Panc1 (cell line): ENCODE measurements at regions not wholly inside any gene's neighbourhood (a gene's known extent, or its start where the extent isn't known, plus 50 kb on each side); places are given as distances from the start of the nearest gene placed in this dataset.

Source experiments
- ATAC-seq: fragments of 200-7000 bp; cut with Tn5 transposase; 2 replicates; pipeline ENCODE4 v1.9.1; 2020; ENCODE audit warnings: mild to moderate bottlenecking, moderate library complexity
- BruUV-seq: library from RNA; stranded (reverse); fragments of 400-500 nt; replicated peaks from 2 replicates; lab custom pipeline; 2021; lab: Mats Ljungman, UMichigan
- CTCF ChIA-PET: fragments of 300-600 bp; sonication (Branson Sonifier 250); formaldehyde crosslinking; loops from one replicate; lab custom pipeline; 2022; ENCODE audit warnings: antibody characterized with exemption; lab: Charles Lee
- POLR2A ChIA-PET: fragments of 300-600 bp; sonication (Branson Sonifier 250); formaldehyde crosslinking; loops from one replicate; lab custom pipeline; 2022; ENCODE audit warnings: antibody characterized with exemption; lab: Charles Lee
- DNase-seq: peaks from one replicate; pipeline ENCODE4 v3.0.0-alpha.2; 2010; ENCODE audit warnings: low read depth, low spot score
- H3K27ac ChIP-seq: 2 replicates; pipeline ENCODE4 v1.5.1; 2011; ENCODE audit warnings: mild to moderate bottlenecking, low read length, inconsistent platforms
- H3K27me3 ChIP-seq: fragments of 200-500 bp; sonication (Bioruptor generic); 2 replicates; pipeline ENCODE4 v1.6.0; 2014; ENCODE audit warnings: low read length, inconsistent platforms; ENCODE audit not compliant: control insufficient read depth, insufficient read depth
- H3K36me3 ChIP-seq: fragments of 200-500 bp; sonication (Bioruptor generic); 2 replicates; pipeline ENCODE4 v1.5.1; 2014; ENCODE audit warnings: inconsistent platforms, mild to moderate bottlenecking, low read length, moderate library complexity; ENCODE audit not compliant: control insufficient read depth, insufficient read depth
- H3K4me1 ChIP-seq: 2 replicates; pipeline ENCODE4 v1.5.1; 2011; ENCODE audit warnings: inconsistent platforms, mild to moderate bottlenecking, low read length, moderate library complexity; ENCODE audit not compliant: control insufficient read depth, insufficient read depth
- H3K4me3 ChIP-seq, 2 experiments: 2 replicates each; pipeline ENCODE4 v1.5.1; 2011 to 2012; ENCODE audit warnings: low read depth in 2 of 2, low read length in 2 of 2, mild to moderate bottlenecking in 2 of 2, inconsistent platforms in 1 of 2, moderate library complexity in 1 of 2
- H3K9me3 ChIP-seq: fragments of 200-500 bp; sonication (Bioruptor generic); 2 replicates; pipeline ENCODE4 v1.5.1; 2014; ENCODE audit warnings: low read depth, mild to moderate bottlenecking, inconsistent platforms, low read length, moderate library complexity; ENCODE audit not compliant: control insufficient read depth, insufficient read depth
- CTCF ChIP-seq: fragments of 450-650 bp; IDR thresholded peaks from 2 replicates; pipeline ENCODE4 v1.5.1; 2017; ENCODE audit warnings: mild to moderate bottlenecking
- POLR2AphosphoS5 ChIP-seq: IDR thresholded peaks from 2 replicates; pipeline ENCODE4 v1.6.1; 2012; ENCODE audit warnings: mild to moderate bottlenecking, low read depth, low read length, moderate library complexity
- REST ChIP-seq, 2 experiments: IDR thresholded peaks; 2 replicates each; pipeline ENCODE4 v1.6.1; 2011 to 2012; ENCODE audit warnings: low read depth in 2 of 2, control low read depth in 1 of 2, low read length in 1 of 2, mild to moderate bottlenecking in 1 of 2, moderate library complexity in 1 of 2; ENCODE audit not compliant: insufficient read depth in 1 of 2
- SIN3A ChIP-seq: IDR thresholded peaks from 2 replicates; pipeline ENCODE4 v1.6.1; 2012; ENCODE audit warnings: low read depth, mild to moderate bottlenecking, low read length, moderate library complexity, borderline replicate concordance; ENCODE audit not compliant: insufficient read depth
- TCF7L2 ChIP-seq: IDR thresholded peaks from 2 replicates; pipeline ENCODE4 v1.6.1; 2011; ENCODE audit warnings: mild to moderate bottlenecking, low read depth, low read length, inconsistent platforms
- in situ Hi-C: cut with HindIII; loops from 2 replicates; pipeline ENCODE4 v1.10.0; 2016; ENCODE audit warnings: low sequenced_read_pairs, low pct_unique_long_range_greater_than_20kb
- intact Hi-C: fragments of 100-400 bp; cut with micrococcal nuclease; formaldehyde crosslinking; loops from one replicate; pipeline ENCODE4 v1.10.0; 2022; ENCODE audit not compliant: unreplicated experiment

DNA sequence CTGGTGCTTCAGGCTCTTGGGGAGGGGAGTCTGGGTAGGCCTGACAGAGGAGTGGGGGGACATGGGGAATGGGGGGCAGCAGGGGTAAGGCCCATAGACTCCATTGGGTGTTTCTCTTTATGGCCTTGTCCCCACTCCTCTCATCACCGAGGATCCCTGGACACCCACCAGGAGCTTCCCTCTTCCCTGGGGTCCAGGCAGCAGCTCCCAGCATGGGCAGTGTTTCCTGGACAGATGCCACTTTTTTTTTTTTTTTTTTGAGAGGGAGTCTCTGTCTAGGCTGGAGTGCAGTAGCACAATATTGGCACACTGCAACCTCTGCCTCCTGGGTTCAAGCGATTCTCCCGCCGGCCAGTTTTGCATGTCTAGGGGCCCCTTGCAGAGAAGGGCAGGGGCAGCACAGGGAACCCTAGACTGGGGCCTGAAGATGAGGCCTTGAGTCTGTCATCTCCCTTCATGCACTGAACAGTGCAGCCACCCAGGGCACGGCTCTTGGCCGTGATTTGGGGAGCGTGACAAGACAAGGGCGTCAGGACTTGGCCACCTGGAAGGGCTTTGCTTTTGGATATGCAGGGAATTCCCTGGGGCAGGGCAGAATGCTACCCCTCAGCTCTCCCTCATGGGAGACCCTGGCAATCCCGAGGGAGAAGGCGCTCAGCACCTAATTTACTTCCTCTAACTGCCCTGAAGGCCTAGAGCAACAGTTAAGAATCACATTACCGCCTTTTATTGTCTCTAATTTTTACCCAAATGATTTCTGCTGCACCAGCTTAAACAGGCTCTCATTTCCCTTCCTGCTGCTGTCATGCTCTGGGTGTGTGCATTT lies 213.9 kb upstream of the ZNF536 start:
- ChIA-PET CTCF (no interaction called here), POLR2A (no interaction called here)
- H3K4me3 ChIP-seq = no peak overlapping the region
- ATAC-seq (no peak), DNase-seq (no peak)
- H3K9me3 ChIP-seq = no peaks in the 10 kb centered on the region
- intact Hi-C loops = no loop called here
- no TSS peak for BruUV-seq
- in situ Hi-C loops = no loop called here
- no peaks in the 10 kb centered on the region for H3K4me1 ChIP-seq
- H3K27me3 ChIP-seq = peaks cover 18% of the 10 kb centered on the region
- no peak overlapping the region for H3K27ac ChIP-seq
- no peaks in the 10 kb centered on the region for H3K36me3 ChIP-seq
- no peak for TF ChIP-seq REST (IDR thresholded peaks at IDR 0.05; ENCODE audit: insufficient read depth in 1 of 2, low read depth in 2 of 2, low read length in 1 of 2)
- no peak for TF ChIP-seq TCF7L2
- no peak for TF ChIP-seq SIN3A
- no peak for TF ChIP-seq CTCF
- TF ChIP-seq POLR2AphosphoS5 = no peak

GRCh38 chr19:30158893-30159245 lies 213.3 kb upstream of the ZNF536 start:
- intact Hi-C loops = no loop called here
- H3K9me3 ChIP-seq = no peaks in the 10 kb centered on the region

More at GRCh38 chr19:30158893-30159245, 213.3 kb upstream of the ZNF536 start:
- no TSS peak for BruUV-seq
- no peaks in the 10 kb centered on the region for H3K36me3 ChIP-seq
- no peak overlapping the region for H3K27ac ChIP-seq
- DNase-seq (no peak), ATAC-seq (no peak)
- ChIA-PET POLR2A (no interaction called here), CTCF (no interaction called here)
- TF ChIP-seq POLR2AphosphoS5 (no peak), SIN3A (no peak), REST (IDR thresholded peaks at IDR 0.05; ENCODE audit: insufficient read depth in 1 of 2, low read depth in 2 of 2, low read length in 1 of 2) (no peak), CTCF (no peak), TCF7L2 (no peak)
- no peak overlapping the region for H3K4me3 ChIP-seq
- no peaks in the 10 kb centered on the region for H3K4me1 ChIP-seq
- in situ Hi-C loops = no loop called here
- H3K27me3 ChIP-seq = peaks cover 18% of the 10 kb centered on the region
